Liver (tissue), 8 donors: ENCODE measurements at regions not wholly inside any gene's neighbourhood (a gene's known extent, or its start where the extent isn't known, plus 50 kb on each side); places are given as distances from the start of the nearest gene placed in this dataset.

Experiments
- DNase-seq: peaks from one replicate; pipeline ENCODE4 v3.0.0-alpha.2; 2017; ENCODE audit warnings: low spot score
- H3K27ac ChIP-seq, 2 donors: one replicate each; pipeline ENCODE4 v1.7.0; 2013; ENCODE audit warnings: inconsistent platforms in 2 of 2, low read length in 2 of 2, control low read depth in 1 of 2, low read depth in 1 of 2, mild to moderate bottlenecking in 1 of 2
- H3K27me3 ChIP-seq, 4 donors: one replicate each; pipeline versions ENCODE4 v1.6.1 to v1.7.0; 2013; ENCODE audit warnings: low read length in 3 of 4, inconsistent platforms in 1 of 4, mild to moderate bottlenecking in 1 of 4, moderate library complexity in 1 of 4; ENCODE audit not compliant: control insufficient read depth in 4 of 4, insufficient read depth in 4 of 4
- H3K36me3 ChIP-seq, 4 donors: one replicate each; pipeline versions ENCODE4 v1.6.1 to v1.7.0; 2013; ENCODE audit warnings: low read length in 3 of 4, mild to moderate bottlenecking in 3 of 4, low read depth in 1 of 4, moderate library complexity in 1 of 4; ENCODE audit not compliant: control insufficient read depth in 4 of 4, insufficient read depth in 3 of 4
- H3K4me1 ChIP-seq, 4 donors: one replicate each; pipeline versions ENCODE4 v1.6.1 to v1.7.0; 2013; ENCODE audit warnings: low read length in 3 of 4, mild to moderate bottlenecking in 3 of 4, moderate library complexity in 1 of 4; ENCODE audit not compliant: control insufficient read depth in 4 of 4, insufficient read depth in 4 of 4
- H3K4me3 ChIP-seq, 3 donors: one replicate each; pipeline versions ENCODE4 v1.6.1 to v1.7.0; 2013; ENCODE audit warnings: low read length in 3 of 3, control low read depth in 1 of 3, low read depth in 1 of 3, mild to moderate bottlenecking in 1 of 3
- H3K9ac ChIP-seq, 2 donors: one replicate each; pipeline ENCODE4 v1.7.0; 2013; ENCODE audit warnings: low read length in 2 of 2, mild to moderate bottlenecking in 2 of 2, moderate library complexity in 2 of 2, control low read depth in 1 of 2, low read depth in 1 of 2
- H3K9me3 ChIP-seq, 4 donors: one replicate each; pipeline versions ENCODE4 v1.6.1 to v1.7.0; 2013; ENCODE audit warnings: low read length in 3 of 4; ENCODE audit not compliant: control insufficient read depth in 4 of 4
- FOXA2 ChIP-seq: IDR thresholded peaks from 2 replicates; pipeline ENCODE4 v1.6.1; 2016; ENCODE audit warnings: antibody characterized with exemption
- GABPA ChIP-seq, 2 donors: IDR thresholded peaks in 1 of 2; conservative IDR thresholded peaks in 1 of 2; 2 replicates each; pipeline ENCODE4 v1.6.1; 2016; ENCODE audit warnings: antibody characterized with exemption in 2 of 2, mild to moderate bottlenecking in 1 of 2, moderate library complexity in 1 of 2
- HNF4A ChIP-seq, 2 donors: conservative IDR thresholded peaks; 2 replicates each; pipeline ENCODE4 v1.6.1; 2016; ENCODE audit warnings: antibody characterized with exemption in 2 of 2, mild to moderate bottlenecking in 2 of 2
- JUND ChIP-seq, 2 donors: IDR thresholded peaks; 2 replicates each; pipeline ENCODE4 v1.6.1; 2016; ENCODE audit warnings: antibody characterized with exemption in 2 of 2
- NR2F2 ChIP-seq: IDR thresholded peaks from 2 replicates; pipeline ENCODE4 v1.6.1; 2016; ENCODE audit warnings: antibody characterized with exemption
- RAD21 ChIP-seq, 2 donors: IDR thresholded peaks; 2 replicates each; pipeline ENCODE4 v1.6.1; 2016; ENCODE audit warnings: antibody characterized with exemption in 2 of 2, mild to moderate bottlenecking in 2 of 2
- RXRA ChIP-seq, 2 donors: IDR thresholded peaks; 2 replicates each; pipeline ENCODE4 v1.6.1; 2017 to 2018; ENCODE audit warnings: antibody characterized with exemption in 2 of 2, mild to moderate bottlenecking in 1 of 2
- YY1 ChIP-seq: IDR thresholded peaks from 2 replicates; pipeline ENCODE4 v1.6.1; 2016; ENCODE audit warnings: antibody characterized with exemption, mild to moderate bottlenecking
- WGBS: extraction: QIAGEN DNeasy Blood & Tissue Kit; methylation state at CpG from one replicate; pipeline ENCODE4 v1.1.7; 2013; 5-methylcytosine and 5-hydroxymethylcytosine counted together
- TF ChIP-seq, protein P1 (sequence below): IDR thresholded peaks from 2 replicates; pipeline ENCODE4 v1.6.1; 2016; ENCODE audit warnings: antibody characterized with exemption
- TF ChIP-seq, protein P2 (sequence below): IDR thresholded peaks from 2 replicates; pipeline ENCODE4 v1.6.1; 2016; ENCODE audit warnings: antibody characterized with exemption
- TF ChIP-seq, protein P3 (sequence below): IDR thresholded peaks from 2 replicates; pipeline ENCODE4 v1.6.1; 2016; ENCODE audit warnings: antibody characterized with exemption, mild to moderate bottlenecking
- TF ChIP-seq, protein P4 (sequence below): fragments of 150-350 bp; IDR thresholded peaks from 2 replicates; pipeline ENCODE4 v1.5.1; 2017; ENCODE audit warnings: improper control_type of control experiment, low read depth, low read length; ENCODE audit not compliant: missing input control
- donor health status: healthy.
- donor health status: healthy.
- donor health status: healthy.
- donor health status: healthy.
- donor health status: healthy.

DNA sequence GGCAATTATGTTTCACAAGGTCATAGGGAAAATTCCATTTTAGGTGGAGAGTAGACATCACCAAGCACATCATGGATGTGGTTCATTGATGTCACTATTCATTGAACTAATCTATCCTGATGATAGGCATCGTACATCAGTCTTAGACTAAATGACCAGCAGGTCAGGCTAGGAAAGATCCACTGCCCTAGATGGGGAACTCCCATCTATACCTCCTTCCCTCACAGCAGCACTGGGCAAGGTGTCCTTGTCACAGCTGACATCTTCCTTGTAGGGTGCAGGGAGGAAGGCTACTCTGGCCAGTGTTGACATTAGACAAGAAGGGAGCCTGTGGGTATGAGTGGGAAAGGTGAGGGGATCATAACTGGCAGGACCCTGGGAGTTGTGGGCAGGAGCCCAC is 63.8 kb upstream of the CAPRIN2 start:
- Histone ChIP-seq H3K27ac (no peak overlapping the region), H3K4me3 (no peak overlapping the region), H3K9ac (no peak overlapping the region), H3K36me3 (no peaks in the 10 kb centered on the region), H3K9me3 (no peaks in the 10 kb centered on the region), H3K4me1 (peaks cover 0 to 16% (median 6%) of the 10 kb centered on the region in 4 donors), H3K27me3 (no peaks in the 10 kb centered on the region)
- TF ChIP-seq GABPA (IDR thresholded peaks at IDR 0.05 in 1 of 2, conservative IDR thresholded peaks at IDR 0.05 in 1 of 2) (no peak), RAD21 (IDR thresholded peaks at IDR 0.05) (no peak), YY1 (no peak)
- 96% methylated on average over 1 of the region's 1 CpG for WGBS
- no peak for DNase-seq

DNA sequence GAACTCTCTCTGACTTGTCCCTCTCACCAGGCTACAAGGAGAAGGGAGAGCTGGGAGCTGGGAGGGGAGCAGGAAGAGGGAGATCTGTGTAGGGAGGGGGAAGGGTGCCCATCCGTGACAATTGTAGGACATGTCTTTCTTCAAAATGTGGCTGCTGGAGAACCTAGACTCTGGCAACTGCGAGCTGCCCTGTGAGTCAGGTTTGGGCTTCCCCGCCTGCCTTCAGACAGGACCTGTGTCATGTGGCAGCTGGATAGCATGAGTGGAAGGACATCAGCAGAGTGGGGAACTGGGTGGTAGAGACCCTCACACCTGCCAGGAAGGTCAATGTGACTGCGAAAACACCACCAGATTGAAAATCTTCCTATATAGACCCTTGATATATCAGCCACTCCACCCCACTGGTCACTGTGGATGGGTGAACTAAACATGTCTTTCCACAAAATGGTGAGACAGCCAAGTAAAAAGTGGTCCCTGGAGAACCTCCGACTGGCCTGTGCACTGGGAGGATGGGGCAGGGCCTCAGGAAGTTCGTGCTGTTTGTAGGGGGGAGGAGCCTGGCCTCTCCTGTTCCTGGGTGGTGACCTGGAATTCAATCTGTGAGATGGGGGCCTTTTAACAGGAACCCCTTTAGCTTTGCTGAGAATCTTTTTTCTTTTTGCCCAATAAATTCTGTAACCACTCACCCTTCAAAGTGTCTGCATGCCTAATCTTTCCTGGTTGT is 62.2 kb upstream of the CAPRIN2 start:
- Histone ChIP-seq H3K27me3 (no peaks in the 10 kb centered on the region), H3K36me3 (no peaks in the 10 kb centered on the region), H3K9ac (no peak overlapping the region), H3K9me3 (no peaks in the 10 kb centered on the region), H3K4me1 (peaks cover 0 to 4% (median 2%) of the 10 kb centered on the region in 4 donors), H3K4me3 (no peak overlapping the region), H3K27ac (no peak overlapping the region)
- TF ChIP-seq HNF4A (conservative IDR thresholded peaks at IDR 0.05): no peak
- TF ChIP-seq, protein P1, sequence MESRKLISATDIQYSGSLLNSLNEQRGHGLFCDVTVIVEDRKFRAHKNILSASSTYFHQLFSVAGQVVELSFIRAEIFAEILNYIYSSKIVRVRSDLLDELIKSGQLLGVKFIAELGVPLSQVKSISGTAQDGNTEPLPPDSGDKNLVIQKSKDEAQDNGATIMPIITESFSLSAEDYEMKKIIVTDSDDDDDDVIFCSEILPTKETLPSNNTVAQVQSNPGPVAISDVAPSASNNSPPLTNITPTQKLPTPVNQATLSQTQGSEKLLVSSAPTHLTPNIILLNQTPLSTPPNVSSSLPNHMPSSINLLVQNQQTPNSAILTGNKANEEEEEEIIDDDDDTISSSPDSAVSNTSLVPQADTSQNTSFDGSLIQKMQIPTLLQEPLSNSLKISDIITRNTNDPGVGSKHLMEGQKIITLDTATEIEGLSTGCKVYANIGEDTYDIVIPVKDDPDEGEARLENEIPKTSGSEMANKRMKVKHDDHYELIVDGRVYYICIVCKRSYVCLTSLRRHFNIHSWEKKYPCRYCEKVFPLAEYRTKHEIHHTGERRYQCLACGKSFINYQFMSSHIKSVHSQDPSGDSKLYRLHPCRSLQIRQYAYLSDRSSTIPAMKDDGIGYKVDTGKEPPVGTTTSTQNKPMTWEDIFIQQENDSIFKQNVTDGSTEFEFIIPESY: no peak
- TF ChIP-seq, protein P2, sequence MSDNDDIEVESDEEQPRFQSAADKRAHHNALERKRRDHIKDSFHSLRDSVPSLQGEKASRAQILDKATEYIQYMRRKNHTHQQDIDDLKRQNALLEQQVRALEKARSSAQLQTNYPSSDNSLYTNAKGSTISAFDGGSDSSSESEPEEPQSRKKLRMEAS: no peak
- no peak for TF ChIP-seq GABPA (IDR thresholded peaks at IDR 0.05 in 1 of 2, conservative IDR thresholded peaks at IDR 0.05 in 1 of 2)
- TF ChIP-seq RXRA (IDR thresholded peaks at IDR 0.05): no peak
- TF ChIP-seq RAD21 (IDR thresholded peaks at IDR 0.05): no peak
- no peak for TF ChIP-seq FOXA2
- no peak for TF ChIP-seq YY1
- TF ChIP-seq, protein P3, sequence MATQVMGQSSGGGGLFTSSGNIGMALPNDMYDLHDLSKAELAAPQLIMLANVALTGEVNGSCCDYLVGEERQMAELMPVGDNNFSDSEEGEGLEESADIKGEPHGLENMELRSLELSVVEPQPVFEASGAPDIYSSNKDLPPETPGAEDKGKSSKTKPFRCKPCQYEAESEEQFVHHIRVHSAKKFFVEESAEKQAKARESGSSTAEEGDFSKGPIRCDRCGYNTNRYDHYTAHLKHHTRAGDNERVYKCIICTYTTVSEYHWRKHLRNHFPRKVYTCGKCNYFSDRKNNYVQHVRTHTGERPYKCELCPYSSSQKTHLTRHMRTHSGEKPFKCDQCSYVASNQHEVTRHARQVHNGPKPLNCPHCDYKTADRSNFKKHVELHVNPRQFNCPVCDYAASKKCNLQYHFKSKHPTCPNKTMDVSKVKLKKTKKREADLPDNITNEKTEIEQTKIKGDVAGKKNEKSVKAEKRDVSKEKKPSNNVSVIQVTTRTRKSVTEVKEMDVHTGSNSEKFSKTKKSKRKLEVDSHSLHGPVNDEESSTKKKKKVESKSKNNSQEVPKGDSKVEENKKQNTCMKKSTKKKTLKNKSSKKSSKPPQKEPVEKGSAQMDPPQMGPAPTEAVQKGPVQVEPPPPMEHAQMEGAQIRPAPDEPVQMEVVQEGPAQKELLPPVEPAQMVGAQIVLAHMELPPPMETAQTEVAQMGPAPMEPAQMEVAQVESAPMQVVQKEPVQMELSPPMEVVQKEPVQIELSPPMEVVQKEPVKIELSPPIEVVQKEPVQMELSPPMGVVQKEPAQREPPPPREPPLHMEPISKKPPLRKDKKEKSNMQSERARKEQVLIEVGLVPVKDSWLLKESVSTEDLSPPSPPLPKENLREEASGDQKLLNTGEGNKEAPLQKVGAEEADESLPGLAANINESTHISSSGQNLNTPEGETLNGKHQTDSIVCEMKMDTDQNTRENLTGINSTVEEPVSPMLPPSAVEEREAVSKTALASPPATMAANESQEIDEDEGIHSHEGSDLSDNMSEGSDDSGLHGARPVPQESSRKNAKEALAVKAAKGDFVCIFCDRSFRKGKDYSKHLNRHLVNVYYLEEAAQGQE: no peak
- no peak for TF ChIP-seq JUND (IDR thresholded peaks at IDR 0.05)
- TF ChIP-seq, protein P4, sequence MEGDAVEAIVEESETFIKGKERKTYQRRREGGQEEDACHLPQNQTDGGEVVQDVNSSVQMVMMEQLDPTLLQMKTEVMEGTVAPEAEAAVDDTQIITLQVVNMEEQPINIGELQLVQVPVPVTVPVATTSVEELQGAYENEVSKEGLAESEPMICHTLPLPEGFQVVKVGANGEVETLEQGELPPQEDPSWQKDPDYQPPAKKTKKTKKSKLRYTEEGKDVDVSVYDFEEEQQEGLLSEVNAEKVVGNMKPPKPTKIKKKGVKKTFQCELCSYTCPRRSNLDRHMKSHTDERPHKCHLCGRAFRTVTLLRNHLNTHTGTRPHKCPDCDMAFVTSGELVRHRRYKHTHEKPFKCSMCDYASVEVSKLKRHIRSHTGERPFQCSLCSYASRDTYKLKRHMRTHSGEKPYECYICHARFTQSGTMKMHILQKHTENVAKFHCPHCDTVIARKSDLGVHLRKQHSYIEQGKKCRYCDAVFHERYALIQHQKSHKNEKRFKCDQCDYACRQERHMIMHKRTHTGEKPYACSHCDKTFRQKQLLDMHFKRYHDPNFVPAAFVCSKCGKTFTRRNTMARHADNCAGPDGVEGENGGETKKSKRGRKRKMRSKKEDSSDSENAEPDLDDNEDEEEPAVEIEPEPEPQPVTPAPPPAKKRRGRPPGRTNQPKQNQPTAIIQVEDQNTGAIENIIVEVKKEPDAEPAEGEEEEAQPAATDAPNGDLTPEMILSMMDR: no peak
- no peak for TF ChIP-seq NR2F2
- DNase-seq: no peak
- WGBS: 86% methylated on average over 6 of the region's 6 CpGs
